ENCODE measurements at regions not wholly inside any gene's neighbourhood (a gene's known extent, or its start where the extent isn't known, plus 50 kb on each side); places are given as distances from the start of the nearest gene placed in this dataset.

DNA sequence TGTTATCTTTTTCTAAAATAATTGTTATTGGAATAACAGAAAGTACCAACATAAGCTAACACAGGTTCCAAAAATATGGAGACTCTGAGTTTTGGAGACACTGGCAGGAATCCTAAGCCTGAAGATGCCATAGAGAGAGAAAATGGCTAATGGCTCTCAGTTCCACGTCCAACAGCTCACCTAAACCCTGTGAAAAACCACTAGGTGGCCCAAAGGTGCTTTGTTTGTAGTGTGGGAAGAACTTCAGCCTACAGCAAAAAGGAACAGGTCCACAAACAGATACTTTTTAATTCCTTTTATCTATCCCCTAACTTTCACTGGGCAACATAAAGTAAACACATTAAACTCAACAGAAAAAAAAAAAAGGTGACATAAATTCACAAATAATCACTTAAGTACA is 272.3 kb downstream of the SEMA3D start:
- intact Hi-C loops (cut with micrococcal nuclease; ENCODE audit: unreplicated experiment) = no loop called here
- BruUV-seq (replicated peaks) = no TSS peak
- Histone ChIP-seq H3K4me2 (ENCODE audit: control insufficient read depth, insufficient read depth) (no peak overlapping the region), H3K9ac (ENCODE audit: control insufficient read depth, insufficient read depth, low read length) (no peak overlapping the region), H3K4me3 (no peak overlapping the region), H3K36me3 (ENCODE audit: control insufficient read depth in 2 of 2, insufficient read depth in 2 of 2, low read length in 1 of 2) (no peaks in the 10 kb centered on the region), H3K27me3 (replicated peaks in 1 of 2; ENCODE audit: control insufficient read depth in 2 of 2, insufficient read depth in 2 of 2, low read length in 1 of 2) (no peaks in the 10 kb centered on the region), H3K27ac (ENCODE audit: control insufficient read depth, insufficient read depth) (no peak overlapping the region), H2AFZ (ENCODE audit: control insufficient read depth, low read depth, low read length) (no peak overlapping the region), H4K20me1 (ENCODE audit: control insufficient read depth, insufficient read depth) (no peaks in the 10 kb centered on the region), H3K4me1 (ENCODE audit: control insufficient read depth, insufficient read depth, low read length) (no peaks in the 10 kb centered on the region), H3K79me2 (ENCODE audit: control insufficient read depth, insufficient read depth, low read length) (no peaks in the 10 kb centered on the region), H3K9me3 (replicated peaks; ENCODE audit: control insufficient read depth, insufficient read depth, low read length) (no peaks in the 10 kb centered on the region)
- no peak for DNase-seq (ENCODE audit: low read depth, low spot score)
- 0% methylated on average over 1 of the region's 1 CpG for WGBS (ENCODE audit: insufficient coverage, insufficient replicate concordance, low lambda C conversion rate, missing lambda C conversion rate)
- peak; percentile 7 for FAIRE-seq
- POLR2A ChIA-PET = no interaction called here
- CTCF ChIA-PET = interaction anchor here (0.6 to 0.7 kb wide), 2 partner anchors 92 to 455 kb away, joined by 3 read pairs; no protein-coding TSS in a partner anchor
- TF ChIP-seq RAD21 (IDR thresholded peaks at IDR 0.05; ENCODE audit: insufficient read depth, low read depth, low read length) (peak; percentile 14; the same call in 1 of the 2 replicates), CTCF (IDR thresholded peaks at IDR 0.05 in 2 of 3, conservative IDR thresholded peaks at IDR 0.05 in 1 of 3; ENCODE audit: control insufficient read depth in 2 of 3, extremely low read depth in 1 of 3, insufficient read depth in 1 of 3, low read depth in 3 of 3, low read length in 3 of 3) (0 out of 6 replicates have a peak, but pooled peaks of 1 of the 3 experiments have one; percentile 7), GABPA (IDR thresholded peaks at IDR 0.05; ENCODE audit: low read depth) (no peak)
- TF ChIP-seq, protein P1, sequence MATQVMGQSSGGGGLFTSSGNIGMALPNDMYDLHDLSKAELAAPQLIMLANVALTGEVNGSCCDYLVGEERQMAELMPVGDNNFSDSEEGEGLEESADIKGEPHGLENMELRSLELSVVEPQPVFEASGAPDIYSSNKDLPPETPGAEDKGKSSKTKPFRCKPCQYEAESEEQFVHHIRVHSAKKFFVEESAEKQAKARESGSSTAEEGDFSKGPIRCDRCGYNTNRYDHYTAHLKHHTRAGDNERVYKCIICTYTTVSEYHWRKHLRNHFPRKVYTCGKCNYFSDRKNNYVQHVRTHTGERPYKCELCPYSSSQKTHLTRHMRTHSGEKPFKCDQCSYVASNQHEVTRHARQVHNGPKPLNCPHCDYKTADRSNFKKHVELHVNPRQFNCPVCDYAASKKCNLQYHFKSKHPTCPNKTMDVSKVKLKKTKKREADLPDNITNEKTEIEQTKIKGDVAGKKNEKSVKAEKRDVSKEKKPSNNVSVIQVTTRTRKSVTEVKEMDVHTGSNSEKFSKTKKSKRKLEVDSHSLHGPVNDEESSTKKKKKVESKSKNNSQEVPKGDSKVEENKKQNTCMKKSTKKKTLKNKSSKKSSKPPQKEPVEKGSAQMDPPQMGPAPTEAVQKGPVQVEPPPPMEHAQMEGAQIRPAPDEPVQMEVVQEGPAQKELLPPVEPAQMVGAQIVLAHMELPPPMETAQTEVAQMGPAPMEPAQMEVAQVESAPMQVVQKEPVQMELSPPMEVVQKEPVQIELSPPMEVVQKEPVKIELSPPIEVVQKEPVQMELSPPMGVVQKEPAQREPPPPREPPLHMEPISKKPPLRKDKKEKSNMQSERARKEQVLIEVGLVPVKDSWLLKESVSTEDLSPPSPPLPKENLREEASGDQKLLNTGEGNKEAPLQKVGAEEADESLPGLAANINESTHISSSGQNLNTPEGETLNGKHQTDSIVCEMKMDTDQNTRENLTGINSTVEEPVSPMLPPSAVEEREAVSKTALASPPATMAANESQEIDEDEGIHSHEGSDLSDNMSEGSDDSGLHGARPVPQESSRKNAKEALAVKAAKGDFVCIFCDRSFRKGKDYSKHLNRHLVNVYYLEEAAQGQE (IDR thresholded peaks at IDR 0.05; ENCODE audit: low read depth, low read length) = no peak
- SMC1A ChIA-PET (ENCODE audit: uncharacterized antibody, unreplicated experiment) = interaction anchor here (0.6 to 1.6 kb wide), 6 partner anchors 10 to 575 kb away, joined by 3 read pairs; no protein-coding TSS in a partner anchor
- RAD21 ChIA-PET (ENCODE audit: unreplicated experiment) = no interaction called here
- in situ Hi-C loops (cut with MboI) = no loop called here
- ATAC-seq = peak; percentile 40; the same call in 1 of the 3 replicates

All from GM12878 (cell line).